GM12878 (cell line): ENCODE measurements at regions not wholly inside any gene's neighbourhood (a gene's known extent, or its start where the extent isn't known, plus 50 kb on each side); places are given as distances from the start of the nearest gene placed in this dataset. TPM values are rescaled to one million over a fixed set of nuclear protein-coding genes. Genes with fewer than 3 reads are reported as not detected.
A peak's percentile ranks its signal among the peaks of the same experiment; 100 is the strongest.

ENCODE experiments used
- ATAC-seq: fragments of 200-7000 bp; cut with Tn5 transposase; 3 replicates; pipeline ENCODE4 v1.9.1; 2020; ENCODE audit warnings: mild to moderate bottlenecking, moderate library complexity
- BruUV-seq: library from RNA; stranded (reverse); fragments of 400-500 nt; replicated peaks from 2 replicates; lab custom pipeline; 2021; lab: Mats Ljungman, UMichigan
- CTCF ChIA-PET: fragments of 300-600 bp; sonication (Branson Sonifier 250); formaldehyde crosslinking; extraction: SDS; loops from one replicate; lab custom pipeline; 2021; ENCODE audit warnings: inconsistent platforms; lab: Yijun Ruan, JAX
- POLR2A ChIA-PET: fragments of 350-600 bp; formaldehyde crosslinking; extraction: SDS; loops from one replicate; lab custom pipeline; 2021; ENCODE audit warnings: inconsistent platforms; lab: Charles Lee
- RAD21 ChIA-PET: fragments of 300-600 bp; sonication (Branson Sonifier 250); formaldehyde crosslinking; loops from one replicate; lab custom pipeline; 2023; ENCODE audit warnings: antibody characterized with exemption; ENCODE audit not compliant: unreplicated experiment; lab: Charles Lee
- SMC1A ChIA-PET: fragments of 300-600 bp; sonication (Branson Sonifier 250); formaldehyde crosslinking; loops from one replicate; lab custom pipeline; 2023; ENCODE audit not compliant: unreplicated experiment, uncharacterized antibody; lab: Charles Lee
- DNase-seq: peaks from one replicate; pipeline ENCODE4 v3.0.0-alpha.2; 2011; ENCODE audit warnings: low read depth, low spot score
- FAIRE-seq: peaks from 3 replicates; lab custom pipeline; 2011; peaks lifted over from hg19 to GRCh38; lab: Jason Lieb, UNC
- H2AFZ ChIP-seq: 2 replicates; pipeline ENCODE4 v1.6.0; 2011; ENCODE audit warnings: low read depth, low read length, control low read depth; ENCODE audit not compliant: control insufficient read depth
- H3K27ac ChIP-seq: 2 replicates; pipeline ENCODE4 v1.5.1; 2011; ENCODE audit warnings: control low read depth; ENCODE audit not compliant: control insufficient read depth, insufficient read depth
- H3K27me3 ChIP-seq, 2 experiments: replicated peaks in 1 of 2; 2 replicates each; pipeline versions ENCODE4 v1.6.0 to v1.6.1; 2011; ENCODE audit warnings: low read length in 1 of 2; ENCODE audit not compliant: control insufficient read depth in 2 of 2, insufficient read depth in 2 of 2
- H3K36me3 ChIP-seq, 2 experiments: 2 replicates each; pipeline ENCODE4 v1.5.1; 2011; ENCODE audit warnings: low read length in 1 of 2; ENCODE audit not compliant: control insufficient read depth in 2 of 2, insufficient read depth in 2 of 2
- H3K4me1 ChIP-seq: 2 replicates; pipeline ENCODE4 v1.6.1; 2011; ENCODE audit warnings: mild to moderate bottlenecking, low read length, moderate library complexity, mixed read lengths; ENCODE audit not compliant: control insufficient read depth, insufficient read depth
- H3K4me2 ChIP-seq: 2 replicates; pipeline ENCODE4 v1.6.0; 2011; ENCODE audit warnings: control low read depth; ENCODE audit not compliant: control insufficient read depth, insufficient read depth
- H3K4me3 ChIP-seq: fragments of 200-600 bp; sonication (generic); 2 replicates; pipeline ENCODE4 v1.5.1; 2016
- H3K79me2 ChIP-seq: 2 replicates; pipeline ENCODE4 v1.6.0; 2011; ENCODE audit warnings: low read length; ENCODE audit not compliant: control insufficient read depth, insufficient read depth
- H3K9ac ChIP-seq: 2 replicates; pipeline ENCODE4 v1.8.0; 2011; ENCODE audit warnings: low read length, control low read depth, mixed read lengths; ENCODE audit not compliant: control insufficient read depth, insufficient read depth
- H3K9me3 ChIP-seq: replicated peaks from 3 replicates; pipeline ENCODE4 v1.5.1; 2011; ENCODE audit warnings: mild to moderate bottlenecking, low read length; ENCODE audit not compliant: control insufficient read depth, insufficient read depth
- H4K20me1 ChIP-seq: 2 replicates; pipeline ENCODE4 v1.6.0; 2011; ENCODE audit not compliant: control insufficient read depth, insufficient read depth
- BCL3 ChIP-seq: IDR thresholded peaks from 2 replicates; pipeline ENCODE4 v1.6.1; 2011; ENCODE audit warnings: borderline replicate concordance, low read depth, mild to moderate bottlenecking, moderate library complexity, low read length; ENCODE audit not compliant: insufficient read depth, poor library complexity, severe bottlenecking
- HCFC1 ChIP-seq: fragments of 150-350 bp; IDR thresholded peaks from 2 replicates; pipeline ENCODE4 v1.6.1; 2014; ENCODE audit warnings: low read length
- ZNF622 ChIP-seq: fragments of 450-650 bp; IDR thresholded peaks from 2 replicates; pipeline ENCODE4 v1.6.1; 2017; ENCODE audit warnings: mild to moderate bottlenecking, inconsistent platforms
- WGBS: methylation state at CpG from one replicate; pipeline ENCODE4 v1.1.6; 2016; ENCODE audit warnings: low lambda C conversion rate; ENCODE audit not compliant: insufficient replicate concordance, insufficient coverage; ENCODE audit errors: missing lambda C conversion rate; 5-methylcytosine and 5-hydroxymethylcytosine counted together
- in situ Hi-C: fragments of 300-500 bp; cut with MboI; formaldehyde crosslinking; loops from 9 replicates; pipeline ENCODE4 v1.14.3; 2018; ENCODE audit warnings: mixed read lengths
- intact Hi-C: fragments of 100-400 bp; cut with micrococcal nuclease; formaldehyde crosslinking; loops from one replicate; pipeline ENCODE4 v1.14.2; 2022; ENCODE audit not compliant: unreplicated experiment
- small RNA-seq: library from RNA; depleted of rRNA; stranded (forward); fragments of <200 nt; gene quantifications from one replicate; pipeline ENCODE3, GENCODE V24; 2014

GRCh38 chr4:103773691-103774231 is 54.0 kb upstream of the TACR3 start:
- CTCF ChIA-PET = no interaction called here
- TF ChIP-seq ZNF622 (no peak), HCFC1 (no peak), BCL3 (no peak)
- TF ChIP-seq, all 136 proteins: peak for 0
- Histone ChIP-seq H3K27ac (no peak overlapping the region), H3K4me3 (no peak overlapping the region), H2AFZ (no peak overlapping the region), H3K27me3 (no peaks in the 10 kb centered on the region), H3K9ac (no peak overlapping the region), H3K79me2 (no peaks in the 10 kb centered on the region), H3K4me2 (no peak overlapping the region), H3K4me1 (no peaks in the 10 kb centered on the region), H4K20me1 (no peaks in the 10 kb centered on the region), H3K9me3 (no peaks in the 10 kb centered on the region), H3K36me3 (no peaks in the 10 kb centered on the region)
- 40% methylated on average over 2 of the region's 2 CpGs for WGBS
- ChIA-PET POLR2A (no interaction called here), RAD21 (no interaction called here), SMC1A (interaction anchor here (0.7 to 1.4 kb wide), 2 partner anchors 12 to 42 kb away, joined by 3 to 4 read pairs; no protein-coding TSS in a partner anchor)
- in situ Hi-C loops = loop anchor here (5.0 kb wide), 1 partner anchor 561 kb away; no protein-coding TSS in a partner anchor
- no peak for FAIRE-seq
- DNase-seq = no peak
- intact Hi-C loops = no loop called here
- no TSS peak for BruUV-seq
- ATAC-seq = peak; percentile 32

Small RNA genes in the stretch of these regions (small RNA-seq; reads per million reads assigned to genes)
- gene RNU6-635P = not detected
